HG03469 (cell line): ENCODE measurements at regions not wholly inside any gene's neighbourhood (a gene's known extent, or its start where the extent isn't known, plus 50 kb on each side); places are given as distances from the start of the nearest gene placed in this dataset.

Experiments used
- ATAC-seq: cut with Tn5 transposase; IDR thresholded peaks from one replicate; pipeline ENCODE4 v1.9.1; 2021; ENCODE audit warnings: mild to moderate bottlenecking, moderate library complexity, moderate number of reproducible peaks; ENCODE audit not compliant: unreplicated experiment

GRCh38 chr7:17598305-17598704, 299.9 kb downstream of the AHR start:
- no peak for ATAC-seq

DNA sequence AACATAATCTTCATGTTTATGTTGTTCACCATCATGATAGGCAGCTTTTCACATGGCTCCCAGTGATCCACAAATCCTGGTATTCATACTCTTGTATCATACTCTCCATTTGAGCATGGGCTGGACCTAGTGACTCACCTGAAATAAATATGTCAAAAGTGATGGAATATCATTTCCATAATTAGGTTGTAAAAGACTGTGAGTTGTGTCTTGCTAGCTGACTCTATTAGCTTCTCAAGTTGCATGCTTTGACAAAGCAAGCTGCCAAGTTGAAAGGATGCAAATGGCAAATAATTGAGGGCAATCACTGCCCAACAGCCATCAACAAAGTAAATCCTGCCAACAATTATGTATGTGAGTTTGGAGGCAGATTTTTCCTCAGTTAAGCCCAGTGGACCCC, 300.4 kb downstream of the AHR start:
- ATAC-seq, result no peak

DNA sequence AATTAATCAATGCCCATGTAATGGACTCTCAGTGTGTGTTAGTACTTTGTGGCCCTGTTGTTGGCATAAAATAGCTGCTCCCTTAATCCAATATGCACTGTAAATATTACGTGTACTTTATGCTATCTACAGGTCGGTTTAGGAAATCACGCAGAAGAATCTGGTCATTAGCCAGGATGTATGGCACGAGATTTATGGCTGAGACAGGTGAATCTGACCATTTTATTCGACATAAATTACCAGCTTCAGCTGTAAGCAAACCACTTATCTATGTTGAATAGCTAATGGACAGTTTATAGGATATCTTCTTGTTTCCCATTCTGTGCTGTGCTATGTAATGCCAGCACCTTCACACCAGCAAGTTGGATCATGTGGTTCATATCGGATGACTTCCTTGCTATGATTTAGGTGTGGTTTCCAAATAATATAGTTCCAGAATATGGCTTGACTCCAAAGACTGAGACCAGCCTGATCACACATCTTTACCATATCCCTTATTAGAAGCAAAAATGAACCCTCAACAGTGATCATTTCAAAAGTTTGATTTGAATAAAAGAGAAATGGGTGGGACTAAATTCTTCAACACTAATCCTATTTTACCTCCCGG, 301.4 kb downstream of the AHR start:
- ATAC-seq, result no peak

DNA sequence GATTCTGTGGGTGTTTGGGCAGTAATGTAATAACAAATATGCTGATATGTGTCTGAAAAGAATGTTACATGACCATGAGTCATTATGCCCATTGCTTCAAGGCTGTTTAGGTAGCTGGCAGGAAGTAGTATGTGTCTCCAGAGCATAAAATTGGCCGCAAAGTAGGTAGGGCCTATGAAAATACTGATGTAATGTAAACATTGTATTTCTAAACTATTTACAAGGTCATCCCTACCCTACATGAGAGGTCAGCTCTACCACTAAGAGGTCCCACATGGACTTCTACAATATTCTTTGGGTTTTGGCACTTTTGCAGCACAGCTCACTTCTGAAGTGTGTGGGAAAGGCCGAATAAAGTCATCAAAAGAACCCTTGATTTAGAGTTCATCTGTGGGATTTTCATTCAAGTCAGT, 301.9 kb downstream of the AHR start:
- ATAC-seq, result no peak

DNA sequence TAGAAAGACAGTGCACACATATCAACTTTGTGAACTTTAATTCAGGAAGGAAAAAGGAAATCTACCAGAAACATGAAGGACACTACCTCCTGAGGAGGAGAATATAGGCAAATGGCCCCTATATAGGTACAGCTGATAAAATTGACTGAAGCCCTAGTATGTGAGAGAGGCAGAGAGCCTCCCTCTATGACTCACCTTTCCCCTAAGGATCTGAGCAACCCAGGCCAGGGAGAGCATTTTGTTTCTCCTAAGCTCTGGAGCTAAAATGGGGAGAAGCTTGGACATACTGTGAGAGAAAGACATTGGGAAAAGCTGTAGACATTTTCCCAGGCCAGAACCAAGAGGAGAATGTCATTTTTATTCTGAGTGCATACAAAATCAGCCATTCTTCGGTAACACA, 303.5 kb downstream of the AHR start:
- ATAC-seq, result no peak

- no peak for ATAC-seq
These were observed 309.8 kb downstream of the AHR start for GRCh38 chr7:17608114-17608833.

- no peak for ATAC-seq
These were observed 313.2 kb downstream of the AHR start for GRCh38 chr7:17611611-17612010.

GRCh38 chr7:17613338-17614041, 315.0 kb downstream of the AHR start:
- no peak for ATAC-seq

DNA sequence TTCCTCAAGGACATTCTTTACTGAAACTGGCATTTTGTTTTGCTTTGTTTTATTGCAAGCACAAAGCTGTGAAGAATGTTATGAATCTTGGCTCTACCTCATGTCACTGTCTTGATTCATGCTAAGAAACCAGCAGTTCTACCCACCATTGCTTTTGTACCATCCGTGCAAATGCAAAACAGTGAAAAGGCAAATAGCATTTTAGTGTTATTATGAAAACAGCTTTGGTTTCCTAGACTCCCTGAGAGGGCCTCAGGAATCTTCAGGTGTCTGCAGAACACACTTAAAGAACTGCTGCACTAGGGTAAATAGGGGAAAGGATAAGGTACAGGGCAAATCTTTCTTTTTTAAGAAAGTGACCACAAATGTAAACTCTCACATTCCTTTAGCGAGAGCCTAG, 318.9 kb downstream of the AHR start:
- no peak for ATAC-seq

DNA sequence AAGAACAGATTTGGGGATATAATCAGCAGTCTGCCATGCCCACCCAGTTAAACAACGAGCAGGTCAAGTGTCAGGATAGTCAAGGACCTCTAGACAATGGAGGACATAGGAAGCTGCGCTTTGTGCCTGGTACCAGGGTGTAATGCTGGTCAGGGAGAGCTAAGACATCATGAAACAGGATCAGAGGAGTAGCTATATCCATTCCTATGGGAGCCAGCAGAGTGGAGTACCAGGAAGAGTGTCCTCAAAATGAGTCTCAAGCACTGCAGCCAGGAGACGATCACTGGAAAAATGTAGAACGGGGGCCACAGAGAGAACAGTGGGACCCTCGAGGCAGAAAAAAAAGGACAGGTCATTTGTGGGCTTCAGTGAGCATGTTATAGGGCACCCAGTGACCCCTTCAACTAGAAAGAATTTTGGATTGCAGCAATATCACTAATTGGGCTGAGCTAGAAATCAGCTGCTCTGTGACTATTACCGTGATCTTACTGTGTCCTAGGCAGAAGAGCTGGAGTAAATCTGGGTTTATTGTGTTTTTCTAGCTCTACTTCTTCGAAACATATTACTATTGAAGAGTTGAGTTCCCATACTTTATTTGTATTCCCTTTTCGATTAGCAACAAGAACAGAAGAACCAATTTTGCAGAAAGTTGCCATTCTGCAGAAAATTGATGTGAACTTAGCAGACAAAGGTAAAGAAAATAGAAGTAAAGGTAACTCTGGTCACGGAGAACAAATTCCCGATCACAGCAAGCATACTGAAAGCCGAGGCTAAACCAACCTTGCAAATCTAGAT, 319.6 kb downstream of the AHR start:
- no peak for ATAC-seq

- ATAC-seq, result no peak
These were observed 320.2 kb downstream of the AHR start for GRCh38 chr7:17618652-17618974.

DNA sequence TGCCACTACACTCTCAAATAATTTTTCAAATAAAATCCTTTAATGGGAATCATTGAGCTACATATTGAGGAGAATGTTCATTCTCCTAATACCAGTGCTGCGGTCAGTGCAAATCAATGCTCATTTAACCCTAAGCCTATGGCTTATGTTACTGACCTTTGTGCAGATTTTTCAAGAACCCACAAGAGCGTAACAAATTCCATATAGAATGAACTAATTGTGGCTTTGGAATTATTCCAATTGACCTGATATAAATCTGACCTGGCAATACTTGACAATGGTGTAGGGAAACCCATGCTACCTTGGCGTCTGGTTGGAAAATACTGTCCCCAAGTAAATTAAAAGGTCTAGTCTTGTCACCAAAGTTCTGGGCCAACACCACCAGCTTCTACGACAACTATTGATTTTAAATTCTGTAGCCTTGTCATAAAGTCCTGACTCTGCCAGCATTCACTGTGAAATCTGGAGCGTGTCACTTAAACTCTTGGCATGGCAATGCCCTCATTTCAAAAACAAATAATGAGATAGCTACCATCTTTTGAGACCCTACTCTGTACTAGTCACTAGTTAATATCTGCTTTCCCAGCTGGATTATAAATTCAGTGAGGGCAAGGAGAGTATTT, 320.9 kb downstream of the AHR start:
- ATAC-seq, result no peak

GRCh38 chr7:17620566-17620965, 319.7 kb downstream of the SNX13 start:
- ATAC-seq, result no peak

DNA sequence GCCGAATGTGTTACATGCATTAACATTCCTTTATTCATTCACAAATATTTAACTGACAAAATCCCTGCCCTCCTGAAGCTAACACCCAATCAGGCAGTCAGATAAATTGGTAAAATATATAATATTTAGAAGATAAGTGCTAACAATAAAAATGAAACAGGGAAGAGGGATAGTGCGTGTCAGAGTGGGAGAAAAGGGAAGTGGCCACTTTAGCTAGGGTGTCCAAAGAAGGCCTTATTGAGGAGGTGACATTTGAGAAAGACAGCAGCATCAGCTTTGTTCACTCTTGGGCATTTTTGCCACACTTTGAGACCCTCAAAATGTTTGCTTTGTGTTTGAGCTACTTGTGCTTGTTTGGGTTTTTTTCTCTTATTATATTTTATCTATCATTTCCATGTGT, 317.8 kb downstream of the SNX13 start:
- ATAC-seq, result no peak

DNA sequence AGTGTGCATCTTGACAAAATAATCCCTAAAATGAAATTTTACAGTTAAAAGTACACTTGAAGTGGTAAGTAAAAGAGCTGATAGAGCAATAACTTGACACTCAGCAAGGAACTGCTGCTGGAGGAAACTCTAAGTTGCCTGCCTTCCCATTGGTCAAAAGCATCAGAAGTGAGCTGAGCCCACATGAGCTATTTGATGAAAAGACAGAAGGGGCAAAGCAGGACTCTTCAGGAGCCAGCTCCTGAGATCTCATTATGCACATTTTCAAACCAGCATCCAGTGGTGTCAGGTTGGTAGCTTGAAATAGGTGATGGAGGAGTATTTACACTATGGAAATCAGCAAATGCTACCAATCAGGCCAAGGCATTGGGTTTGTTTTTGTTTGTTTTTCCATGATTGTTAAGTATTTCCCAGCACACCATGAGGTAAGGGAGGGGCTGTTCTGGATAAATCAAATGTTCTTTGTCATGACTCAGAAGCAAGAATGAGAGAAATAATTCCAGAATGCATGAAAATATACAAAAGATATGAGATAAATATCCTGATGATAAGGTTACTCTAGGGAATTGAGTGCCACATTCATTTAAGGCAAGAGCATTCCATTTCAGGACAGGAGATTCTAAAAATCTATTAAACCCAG, 316.6 kb downstream of the SNX13 start:
- ATAC-seq, result no peak

- no peak for ATAC-seq
These were observed 315.9 kb downstream of the SNX13 start for GRCh38 chr7:17624379-17624778.

DNA sequence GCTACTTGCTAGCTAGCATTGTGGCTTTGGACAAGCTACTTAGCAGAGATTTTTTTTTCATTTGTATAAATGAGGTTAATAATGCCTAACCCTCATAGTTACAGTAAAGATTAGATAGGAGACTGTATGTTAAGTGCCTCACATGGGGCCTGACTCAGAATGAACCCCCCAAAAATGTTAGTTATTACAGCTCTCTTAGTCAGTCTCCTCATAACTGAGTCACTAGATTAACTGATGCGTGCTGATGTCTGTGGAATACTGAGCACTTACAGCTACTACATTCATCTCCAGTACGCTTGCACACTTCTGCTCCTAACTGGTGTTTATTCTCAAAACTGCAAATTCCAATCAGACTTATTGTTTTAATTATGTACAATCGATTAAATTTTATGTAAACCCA, 315.3 kb downstream of the SNX13 start:
- ATAC-seq, result no peak

- no peak for ATAC-seq
These were observed 314.1 kb downstream of the SNX13 start for GRCh38 chr7:17626235-17626634.

- no peak for ATAC-seq
These were observed 309.2 kb downstream of the SNX13 start for GRCh38 chr7:17631061-17631460.

GRCh38 chr7:17632384-17632783, 307.9 kb downstream of the SNX13 start:
- ATAC-seq, result no peak

- ATAC-seq, result no peak
These were observed 307.2 kb downstream of the SNX13 start for GRCh38 chr7:17633067-17633466.
